ENCODE measurements at regions not wholly inside any gene's neighbourhood (a gene's known extent, or its start where the extent isn't known, plus 50 kb on each side); places are given as distances from the start of the nearest gene placed in this dataset.
A peak's percentile ranks its signal among the peaks of the same experiment; 100 is the strongest.

- peaks cover 24% of the 10 kb centered on the region for H3K9me3 Mint-ChIP-seq
- H3K27ac Mint-ChIP-seq: no peak overlapping the region
- peaks cover 17% of the 10 kb centered on the region for H3K27me3 Mint-ChIP-seq (ENCODE audit: low read depth)
- H3K4me1 Mint-ChIP-seq (ENCODE audit: low read depth): peaks cover 17% of the 10 kb centered on the region
- no peak overlapping the region for H3K4me3 Mint-ChIP-seq
- H3K36me3 Mint-ChIP-seq (ENCODE audit: low read depth): peaks cover 44% of the 10 kb centered on the region
Observed at GRCh38 chr2:111219285-111219684, 98.6 kb downstream of the BCL2L11 start.

- Mint-ChIP-seq H3K27me3 (ENCODE audit: low read depth) (peaks cover 17% of the 10 kb centered on the region), H3K27ac (peak overlapping the region; percentile 57), H3K4me3 (no peak overlapping the region), H3K9me3 (peaks cover 21% of the 10 kb centered on the region), H3K36me3 (ENCODE audit: low read depth) (peaks cover 38% of the 10 kb centered on the region), H3K4me1 (ENCODE audit: low read depth) (peaks cover 14% of the 10 kb centered on the region)
Observed at GRCh38 chr2:111219734-111220505, 99.2 kb downstream of the BCL2L11 start.

GRCh38 chr2:111220962-111221361 is 100.2 kb downstream of the BCL2L11 start:
- Mint-ChIP-seq H3K9me3 (peaks cover 26% of the 10 kb centered on the region), H3K27me3 (ENCODE audit: low read depth) (peaks cover 25% of the 10 kb centered on the region)

GRCh38 chr2:111221701-111222100 is 101.0 kb downstream of the BCL2L11 start:
- peaks cover 14% of the 10 kb centered on the region for H3K4me1 Mint-ChIP-seq (ENCODE audit: low read depth)
- H3K27ac Mint-ChIP-seq: no peak overlapping the region
- peaks cover 47% of the 10 kb centered on the region for H3K36me3 Mint-ChIP-seq (ENCODE audit: low read depth)
- H3K4me3 Mint-ChIP-seq: no peak overlapping the region
- H3K9me3 Mint-ChIP-seq: peaks cover 27% of the 10 kb centered on the region
- peaks cover 28% of the 10 kb centered on the region for H3K27me3 Mint-ChIP-seq (ENCODE audit: low read depth)

More at GRCh38 chr2:111220962-111221361, 100.2 kb downstream of the BCL2L11 start:
- H3K27ac Mint-ChIP-seq: no peak overlapping the region
- H3K36me3 Mint-ChIP-seq (ENCODE audit: low read depth): peaks cover 42% of the 10 kb centered on the region
- H3K4me1 Mint-ChIP-seq (ENCODE audit: low read depth): peaks cover 14% of the 10 kb centered on the region
- H3K4me3 Mint-ChIP-seq: no peak overlapping the region

GRCh38 chr2:111222204-111222866 is 101.6 kb downstream of the BCL2L11 start:
- H3K27ac Mint-ChIP-seq: no peak overlapping the region
- H3K27me3 Mint-ChIP-seq (ENCODE audit: low read depth): peaks cover 32% of the 10 kb centered on the region
- no peak overlapping the region for H3K4me3 Mint-ChIP-seq
- peaks cover 17% of the 10 kb centered on the region for H3K4me1 Mint-ChIP-seq (ENCODE audit: low read depth)
- H3K36me3 Mint-ChIP-seq (ENCODE audit: low read depth): peaks cover 48% of the 10 kb centered on the region
- peaks cover 28% of the 10 kb centered on the region for H3K9me3 Mint-ChIP-seq

GRCh38 chr2:111225856-111226255 is 105.1 kb downstream of the BCL2L11 start:
- H3K9me3 Mint-ChIP-seq: peaks cover 45% of the 10 kb centered on the region
- peaks cover 56% of the 10 kb centered on the region for H3K36me3 Mint-ChIP-seq (ENCODE audit: low read depth)
- peaks cover 16% of the 10 kb centered on the region for H3K4me1 Mint-ChIP-seq (ENCODE audit: low read depth)
- no peak overlapping the region for H3K4me3 Mint-ChIP-seq
- peaks cover 36% of the 10 kb centered on the region for H3K27me3 Mint-ChIP-seq (ENCODE audit: low read depth)
- no peak overlapping the region for H3K27ac Mint-ChIP-seq

GRCh38 chr2:111226876-111227700 is 106.4 kb downstream of the BCL2L11 start:
- Mint-ChIP-seq H3K4me3 (no peak overlapping the region), H3K9me3 (peaks cover 56% of the 10 kb centered on the region), H3K36me3 (ENCODE audit: low read depth) (peaks cover 53% of the 10 kb centered on the region), H3K27ac (no peak overlapping the region), H3K4me1 (ENCODE audit: low read depth) (peaks cover 13% of the 10 kb centered on the region), H3K27me3 (ENCODE audit: low read depth) (peaks cover 39% of the 10 kb centered on the region)

GRCh38 chr2:111227716-111228141 is 107.0 kb downstream of the BCL2L11 start:
- Mint-ChIP-seq H3K9me3 (peaks cover 51% of the 10 kb centered on the region), H3K4me1 (ENCODE audit: low read depth) (peaks cover 9% of the 10 kb centered on the region), H3K4me3 (no peak overlapping the region), H3K36me3 (ENCODE audit: low read depth) (peaks cover 48% of the 10 kb centered on the region), H3K27ac (no peak overlapping the region), H3K27me3 (ENCODE audit: low read depth) (peaks cover 34% of the 10 kb centered on the region)

GRCh38 chr2:111231532-111232252 is 111.0 kb downstream of the BCL2L11 start:
- no peak overlapping the region for H3K4me3 Mint-ChIP-seq
- H3K9me3 Mint-ChIP-seq: peaks cover 46% of the 10 kb centered on the region
- H3K4me1 Mint-ChIP-seq (ENCODE audit: low read depth): peaks cover 10% of the 10 kb centered on the region
- H3K36me3 Mint-ChIP-seq (ENCODE audit: low read depth): peaks cover 57% of the 10 kb centered on the region
- H3K27ac Mint-ChIP-seq: no peak overlapping the region
- H3K27me3 Mint-ChIP-seq (ENCODE audit: low read depth): peaks cover 29% of the 10 kb centered on the region

GRCh38 chr2:111235192-111236015 is 114.7 kb downstream of the BCL2L11 start:
- Mint-ChIP-seq H3K36me3 (ENCODE audit: low read depth) (peaks cover 58% of the 10 kb centered on the region), H3K27me3 (ENCODE audit: low read depth) (peaks cover 17% of the 10 kb centered on the region), H3K4me1 (ENCODE audit: low read depth) (peaks cover 33% of the 10 kb centered on the region), H3K9me3 (peaks cover 29% of the 10 kb centered on the region), H3K4me3 (no peak overlapping the region), H3K27ac (peak overlapping the region; percentile 10)

GRCh38 chr2:111236025-111236424 is 115.3 kb downstream of the BCL2L11 start:
- H3K27ac Mint-ChIP-seq: no peak overlapping the region
- H3K36me3 Mint-ChIP-seq (ENCODE audit: low read depth): peaks cover 60% of the 10 kb centered on the region

GRCh38 chr2:111238296-111238695 is 117.6 kb downstream of the BCL2L11 start:
- H3K4me1 Mint-ChIP-seq (ENCODE audit: low read depth): peaks cover 37% of the 10 kb centered on the region
- peaks cover 54% of the 10 kb centered on the region for H3K36me3 Mint-ChIP-seq (ENCODE audit: low read depth)
- H3K27ac Mint-ChIP-seq: peak overlapping the region; percentile 95
- peaks cover 15% of the 10 kb centered on the region for H3K9me3 Mint-ChIP-seq
- peaks cover 10% of the 10 kb centered on the region for H3K27me3 Mint-ChIP-seq (ENCODE audit: low read depth)
- no peak overlapping the region for H3K4me3 Mint-ChIP-seq

More at GRCh38 chr2:111236025-111236424, 115.3 kb downstream of the BCL2L11 start:
- Mint-ChIP-seq H3K4me3 (no peak overlapping the region), H3K4me1 (ENCODE audit: low read depth) (peaks cover 37% of the 10 kb centered on the region), H3K9me3 (peaks cover 29% of the 10 kb centered on the region), H3K27me3 (ENCODE audit: low read depth) (peaks cover 16% of the 10 kb centered on the region)

GRCh38 chr2:111239107-111239506 is 118.4 kb downstream of the BCL2L11 start:
- peaks cover 37% of the 10 kb centered on the region for H3K4me1 Mint-ChIP-seq (ENCODE audit: low read depth)
- peaks cover 7% of the 10 kb centered on the region for H3K27me3 Mint-ChIP-seq (ENCODE audit: low read depth)
- peak overlapping the region; percentile 95 for H3K27ac Mint-ChIP-seq
- peaks cover 7% of the 10 kb centered on the region for H3K9me3 Mint-ChIP-seq
- H3K36me3 Mint-ChIP-seq (ENCODE audit: low read depth): peaks cover 47% of the 10 kb centered on the region
- H3K4me3 Mint-ChIP-seq: peak overlapping the region; percentile 65

Data from T-helper 1 cell treated with Interleukin-12 subunit alpha and Interleukin-12 subunit beta and Interleukin-4 antibody, amounts not matched to agents 30 μg/mL and 1 μg/mL, for 36 hours (primary cell).